GM13976 (cell line): ENCODE measurements at regions not wholly inside any gene's neighbourhood (a gene's known extent, or its start where the extent isn't known, plus 50 kb on each side); places are given as distances from the start of the nearest gene placed in this dataset.

Experiments used
- DNase-seq: peaks from one replicate; pipeline ENCODE4 v3.0.0; 2012; ENCODE audit warnings: low spot score
- in situ Hi-C: fragments of 300-500 bp; cut with MboI; formaldehyde crosslinking; loops from one replicate; pipeline ENCODE4 v1.12.0; 2022; ENCODE audit warnings: low sequenced_read_pairs, mixed read lengths, inconsistent platforms; ENCODE audit not compliant: unreplicated experiment
- TF ChIP-seq, protein P1 (sequence below): IDR thresholded peaks from 2 replicates; pipeline ENCODE4 v1.5.1; 2012; ENCODE audit warnings: borderline replicate concordance, mild to moderate bottlenecking; ENCODE audit not compliant: insufficient read depth; ENCODE audit errors: extremely low read depth, missing control alignments, control extremely low read depth

DNA sequence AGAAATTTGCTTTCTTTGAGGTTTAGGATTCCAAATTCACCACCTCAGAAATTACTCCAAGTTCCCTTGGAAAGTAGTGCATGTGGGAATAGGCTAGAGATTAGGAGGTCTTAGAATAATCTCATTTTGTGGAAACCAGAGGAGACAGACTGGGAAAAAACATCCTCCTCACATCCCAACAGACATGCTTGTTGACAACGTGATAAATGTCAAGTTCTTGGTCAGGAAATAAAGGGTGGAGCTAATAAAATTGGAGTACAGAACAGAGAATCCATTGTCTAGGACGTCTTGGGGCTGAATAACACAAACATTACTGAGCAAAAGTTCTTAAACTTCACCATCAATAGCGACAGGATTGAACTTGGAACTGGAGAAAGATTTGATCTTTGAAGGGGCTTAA, 233.4 kb downstream of the PABPC4L start:
- in situ Hi-C loops = no loop called here
- DNase-seq = no peak
- TF ChIP-seq, protein P1, sequence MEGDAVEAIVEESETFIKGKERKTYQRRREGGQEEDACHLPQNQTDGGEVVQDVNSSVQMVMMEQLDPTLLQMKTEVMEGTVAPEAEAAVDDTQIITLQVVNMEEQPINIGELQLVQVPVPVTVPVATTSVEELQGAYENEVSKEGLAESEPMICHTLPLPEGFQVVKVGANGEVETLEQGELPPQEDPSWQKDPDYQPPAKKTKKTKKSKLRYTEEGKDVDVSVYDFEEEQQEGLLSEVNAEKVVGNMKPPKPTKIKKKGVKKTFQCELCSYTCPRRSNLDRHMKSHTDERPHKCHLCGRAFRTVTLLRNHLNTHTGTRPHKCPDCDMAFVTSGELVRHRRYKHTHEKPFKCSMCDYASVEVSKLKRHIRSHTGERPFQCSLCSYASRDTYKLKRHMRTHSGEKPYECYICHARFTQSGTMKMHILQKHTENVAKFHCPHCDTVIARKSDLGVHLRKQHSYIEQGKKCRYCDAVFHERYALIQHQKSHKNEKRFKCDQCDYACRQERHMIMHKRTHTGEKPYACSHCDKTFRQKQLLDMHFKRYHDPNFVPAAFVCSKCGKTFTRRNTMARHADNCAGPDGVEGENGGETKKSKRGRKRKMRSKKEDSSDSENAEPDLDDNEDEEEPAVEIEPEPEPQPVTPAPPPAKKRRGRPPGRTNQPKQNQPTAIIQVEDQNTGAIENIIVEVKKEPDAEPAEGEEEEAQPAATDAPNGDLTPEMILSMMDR = no peak

DNA sequence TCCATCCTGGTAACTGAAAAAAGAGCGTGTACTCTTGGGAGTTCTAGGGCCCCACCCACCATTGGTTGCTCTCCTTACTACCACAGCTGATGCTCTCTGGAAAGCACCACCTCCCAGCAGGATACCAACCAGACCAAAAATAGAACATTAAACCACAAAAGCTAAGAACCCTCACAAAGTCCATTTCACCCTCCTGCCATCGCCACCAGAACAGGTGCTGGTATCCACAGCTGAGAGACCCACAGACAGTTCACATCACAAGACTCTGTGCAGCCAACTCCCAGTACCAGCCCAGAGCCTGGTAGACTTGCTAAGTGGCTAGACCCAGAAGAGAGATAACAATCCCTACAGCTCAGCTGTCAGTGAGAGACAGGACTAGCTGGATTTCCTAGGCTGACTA, 240.6 kb downstream of the PABPC4L start:
- in situ Hi-C loops = no loop called here
- TF ChIP-seq, protein P1 = no peak
- DNase-seq = no peak

DNA sequence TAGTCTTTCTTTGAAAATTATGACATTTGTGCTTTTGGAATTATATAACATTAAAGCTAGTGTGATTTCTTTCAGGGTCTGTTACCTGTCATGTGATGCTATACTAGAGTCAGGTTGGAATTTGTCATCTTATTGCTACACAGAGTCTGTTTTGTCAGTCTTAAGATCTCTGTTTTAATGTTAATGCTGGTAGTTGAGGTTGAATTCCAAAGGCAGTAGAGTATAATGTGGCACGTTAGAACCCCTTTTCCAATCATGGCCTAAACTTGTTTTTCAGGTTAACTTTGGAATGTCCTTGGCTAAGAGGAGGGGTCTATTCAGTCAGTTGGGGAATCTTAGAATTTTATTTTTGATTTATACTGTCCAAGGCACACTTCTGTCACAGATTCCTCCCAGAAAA, 258.5 kb downstream of the PABPC4L start:
- TF ChIP-seq, protein P1 = no peak
- DNase-seq = no peak
- in situ Hi-C loops = no loop called here

- no peak for DNase-seq
- in situ Hi-C loops = no loop called here
- TF ChIP-seq, protein P1 = no peak
Observed at GRCh38 chr4:133938061-133938460, 263.5 kb downstream of the PABPC4L start.

GRCh38 chr4:133929531-133930239, 271.9 kb downstream of the PABPC4L start:
- no peak for DNase-seq
- in situ Hi-C loops = no loop called here
- TF ChIP-seq, protein P1 = no peak

- DNase-seq = no peak
- in situ Hi-C loops = no loop called here
- TF ChIP-seq, protein P1 = no peak
Observed at GRCh38 chr4:133921280-133922195, 280.1 kb downstream of the PABPC4L start.
